ENCODE measurements at regions not wholly inside any gene's neighbourhood (a gene's known extent, or its start where the extent isn't known, plus 50 kb on each side); places are given as distances from the start of the nearest gene placed in this dataset.

- no peak overlapping the region for H3K27ac Mint-ChIP-seq
- POLR2A ChIA-PET: no interaction called here
- no peaks in the 10 kb centered on the region for H3K9me3 Mint-ChIP-seq (ENCODE audit: insufficient read depth)
- CTCF ChIA-PET: no interaction called here
- no peaks in the 10 kb centered on the region for H3K27me3 Mint-ChIP-seq (ENCODE audit: low read depth)
- no peak overlapping the region for H3K4me3 Mint-ChIP-seq
- ATAC-seq (no peak), DNase-seq (no peak)
- H3K36me3 Mint-ChIP-seq (ENCODE audit: low read depth): peaks cover 1% of the 10 kb centered on the region
- no peaks in the 10 kb centered on the region for H3K4me1 Mint-ChIP-seq (ENCODE audit: low read depth)
These were observed 475.0 kb upstream of the B3GALT2 start for GRCh38 chr1:193661385-193661784.

GRCh38 chr1:193660428-193660827, 474.0 kb upstream of the B3GALT2 start:
- Mint-ChIP-seq H3K36me3 (ENCODE audit: low read depth) (peaks cover 6% of the 10 kb centered on the region), H3K4me3 (no peak overlapping the region), H3K27ac (no peak overlapping the region), H3K4me1 (ENCODE audit: low read depth) (peaks cover 6% of the 10 kb centered on the region), H3K27me3 (ENCODE audit: low read depth) (no peaks in the 10 kb centered on the region), H3K9me3 (ENCODE audit: insufficient read depth) (no peaks in the 10 kb centered on the region)
- POLR2A ChIA-PET: no interaction called here
- DNase-seq: no peak
- CTCF ChIA-PET: no interaction called here
- no peak for ATAC-seq

GRCh38 chr1:193658691-193659090, 472.3 kb upstream of the B3GALT2 start:
- no peak for ATAC-seq
- DNase-seq: no peak
- Mint-ChIP-seq H3K27me3 (ENCODE audit: low read depth) (no peaks in the 10 kb centered on the region), H3K9me3 (ENCODE audit: insufficient read depth) (peaks cover 6% of the 10 kb centered on the region), H3K27ac (no peak overlapping the region), H3K36me3 (ENCODE audit: low read depth) (peaks cover 13% of the 10 kb centered on the region), H3K4me3 (no peak overlapping the region), H3K4me1 (ENCODE audit: low read depth) (peaks cover 6% of the 10 kb centered on the region)
- POLR2A ChIA-PET: no interaction called here
- CTCF ChIA-PET: interaction anchor here (0.6 kb wide), 1 partner anchor 348 kb away, joined by 5 read pairs; no protein-coding TSS in a partner anchor

GRCh38 chr1:193658081-193658480, 471.7 kb upstream of the B3GALT2 start:
- DNase-seq: no peak
- POLR2A ChIA-PET: no interaction called here
- Mint-ChIP-seq H3K9me3 (ENCODE audit: insufficient read depth) (peaks cover 10% of the 10 kb centered on the region), H3K36me3 (ENCODE audit: low read depth) (peaks cover 13% of the 10 kb centered on the region), H3K4me3 (no peak overlapping the region), H3K27me3 (ENCODE audit: low read depth) (no peaks in the 10 kb centered on the region), H3K27ac (no peak overlapping the region), H3K4me1 (ENCODE audit: low read depth) (peaks cover 6% of the 10 kb centered on the region)
- no peak for ATAC-seq
- CTCF ChIA-PET: interaction anchor here (0.6 kb wide), 1 partner anchor 347 kb away, joined by 5 read pairs; no protein-coding TSS in a partner anchor

GRCh38 chr1:193657552-193657951, 471.1 kb upstream of the B3GALT2 start:
- Mint-ChIP-seq H3K9me3 (ENCODE audit: insufficient read depth) (peaks cover 10% of the 10 kb centered on the region), H3K4me3 (no peak overlapping the region), H3K4me1 (ENCODE audit: low read depth) (peaks cover 6% of the 10 kb centered on the region), H3K36me3 (ENCODE audit: low read depth) (peaks cover 13% of the 10 kb centered on the region), H3K27me3 (ENCODE audit: low read depth) (no peaks in the 10 kb centered on the region), H3K27ac (no peak overlapping the region)
- DNase-seq (no peak), ATAC-seq (no peak)
- CTCF ChIA-PET: no interaction called here
- POLR2A ChIA-PET: no interaction called here

- H3K36me3 Mint-ChIP-seq (ENCODE audit: low read depth): peaks cover 13% of the 10 kb centered on the region
- CTCF ChIA-PET: no interaction called here
- POLR2A ChIA-PET: no interaction called here
These were observed 470.4 kb upstream of the B3GALT2 start for GRCh38 chr1:193656841-193657240.

GRCh38 chr1:193654951-193655735, 468.7 kb upstream of the B3GALT2 start:
- DNase-seq: no peak
- no peak for ATAC-seq
- H3K36me3 Mint-ChIP-seq (ENCODE audit: low read depth): peaks cover 13% of the 10 kb centered on the region
- H3K9me3 Mint-ChIP-seq (ENCODE audit: insufficient read depth): peaks cover 13% of the 10 kb centered on the region
- H3K27ac Mint-ChIP-seq: no peak overlapping the region
- H3K4me3 Mint-ChIP-seq: no peak overlapping the region
- ChIA-PET POLR2A (no interaction called here), CTCF (no interaction called here)
- H3K27me3 Mint-ChIP-seq (ENCODE audit: low read depth): no peaks in the 10 kb centered on the region
- H3K4me1 Mint-ChIP-seq (ENCODE audit: low read depth): peaks cover 6% of the 10 kb centered on the region

More at GRCh38 chr1:193656841-193657240, 470.4 kb upstream of the B3GALT2 start:
- ATAC-seq (no peak), DNase-seq (no peak)
- H3K4me3 Mint-ChIP-seq: no peak overlapping the region
- H3K4me1 Mint-ChIP-seq (ENCODE audit: low read depth): peaks cover 6% of the 10 kb centered on the region
- peaks cover 10% of the 10 kb centered on the region for H3K9me3 Mint-ChIP-seq (ENCODE audit: insufficient read depth)
- no peaks in the 10 kb centered on the region for H3K27me3 Mint-ChIP-seq (ENCODE audit: low read depth)
- H3K27ac Mint-ChIP-seq: no peak overlapping the region

- Mint-ChIP-seq H3K27me3 (ENCODE audit: low read depth) (no peaks in the 10 kb centered on the region), H3K4me3 (no peak overlapping the region), H3K27ac (no peak overlapping the region), H3K9me3 (ENCODE audit: insufficient read depth) (peaks cover 34% of the 10 kb centered on the region), H3K36me3 (ENCODE audit: low read depth) (peaks cover 15% of the 10 kb centered on the region), H3K4me1 (ENCODE audit: low read depth) (peaks cover 9% of the 10 kb centered on the region)
- ChIA-PET POLR2A (no interaction called here), CTCF (no interaction called here)
- ATAC-seq (no peak), DNase-seq (no peak)
These were observed 463.2 kb upstream of the B3GALT2 start for GRCh38 chr1:193649587-193649986.

GRCh38 chr1:193634876-193635275, 448.5 kb upstream of the B3GALT2 start:
- CTCF ChIA-PET: no interaction called here
- H3K4me3 Mint-ChIP-seq: no peak overlapping the region
- H3K9me3 Mint-ChIP-seq (ENCODE audit: insufficient read depth): peaks cover 12% of the 10 kb centered on the region
- H3K27me3 Mint-ChIP-seq (ENCODE audit: low read depth): no peaks in the 10 kb centered on the region
- DNase-seq (no peak), ATAC-seq (no peak)
- H3K4me1 Mint-ChIP-seq (ENCODE audit: low read depth): peaks cover 12% of the 10 kb centered on the region
- H3K36me3 Mint-ChIP-seq (ENCODE audit: low read depth): peaks cover 6% of the 10 kb centered on the region
- no peak overlapping the region for H3K27ac Mint-ChIP-seq
- POLR2A ChIA-PET: no interaction called here

GRCh38 chr1:193634470-193634869, 448.1 kb upstream of the B3GALT2 start:
- ChIA-PET POLR2A (no interaction called here), CTCF (no interaction called here)
- DNase-seq (no peak), ATAC-seq (no peak)
- Mint-ChIP-seq H3K27ac (peak overlapping the region; percentile 27), H3K27me3 (ENCODE audit: low read depth) (no peaks in the 10 kb centered on the region), H3K4me3 (no peak overlapping the region), H3K4me1 (ENCODE audit: low read depth) (peaks cover 12% of the 10 kb centered on the region), H3K36me3 (ENCODE audit: low read depth) (peaks cover 6% of the 10 kb centered on the region), H3K9me3 (ENCODE audit: insufficient read depth) (peaks cover 12% of the 10 kb centered on the region)

GRCh38 chr1:193633991-193634390, 447.6 kb upstream of the B3GALT2 start:
- H3K36me3 Mint-ChIP-seq (ENCODE audit: low read depth): peaks cover 4% of the 10 kb centered on the region
- H3K27ac Mint-ChIP-seq: no peak overlapping the region
- H3K9me3 Mint-ChIP-seq (ENCODE audit: insufficient read depth): peaks cover 8% of the 10 kb centered on the region
- H3K27me3 Mint-ChIP-seq (ENCODE audit: low read depth): no peaks in the 10 kb centered on the region
- ChIA-PET CTCF (no interaction called here), POLR2A (no interaction called here)
- no peak overlapping the region for H3K4me3 Mint-ChIP-seq
- no peak for DNase-seq
- ATAC-seq: no peak
- H3K4me1 Mint-ChIP-seq (ENCODE audit: low read depth): peaks cover 12% of the 10 kb centered on the region

GRCh38 chr1:193633093-193633492, 446.7 kb upstream of the B3GALT2 start:
- Mint-ChIP-seq H3K4me1 (ENCODE audit: low read depth) (peaks cover 12% of the 10 kb centered on the region), H3K4me3 (no peak overlapping the region), H3K27ac (no peak overlapping the region), H3K9me3 (ENCODE audit: insufficient read depth) (peaks cover 5% of the 10 kb centered on the region), H3K36me3 (ENCODE audit: low read depth) (peaks cover 3% of the 10 kb centered on the region), H3K27me3 (ENCODE audit: low read depth) (no peaks in the 10 kb centered on the region)
- POLR2A ChIA-PET: no interaction called here
- CTCF ChIA-PET: no interaction called here
- no peak for ATAC-seq
- DNase-seq: no peak

- Mint-ChIP-seq H3K9me3 (ENCODE audit: insufficient read depth) (no peaks in the 10 kb centered on the region), H3K27ac (no peak overlapping the region), H3K4me3 (no peak overlapping the region), H3K36me3 (ENCODE audit: low read depth) (peaks cover 3% of the 10 kb centered on the region), H3K4me1 (ENCODE audit: low read depth) (peaks cover 12% of the 10 kb centered on the region), H3K27me3 (ENCODE audit: low read depth) (no peaks in the 10 kb centered on the region)
- no peak for DNase-seq
- no peak for ATAC-seq
- ChIA-PET CTCF (interaction anchor here (1.5 kb wide), 1 partner anchor 10 kb away, joined by 3 read pairs; no protein-coding TSS in a partner anchor), POLR2A (no interaction called here)
These were observed 444.9 kb upstream of the B3GALT2 start for GRCh38 chr1:193631306-193631705.
